Astrocyte (in vitro differentiated cells and primary cell): ENCODE measurements at regions not wholly inside any gene's neighbourhood (a gene's known extent, or its start where the extent isn't known, plus 50 kb on each side); places are given as distances from the start of the nearest gene placed in this dataset.

Source experiments
- CTCF ChIP-seq: IDR thresholded peaks from 2 replicates; pipeline ENCODE4 v1.5.1; 2011; ENCODE audit warnings: low read depth, mild to moderate bottlenecking, inconsistent platforms, low read length, moderate library complexity; ENCODE audit not compliant: insufficient read depth
- EZH2 ChIP-seq: IDR thresholded peaks from 2 replicates; pipeline ENCODE4 v1.6.1; 2012; ENCODE audit warnings: mild to moderate bottlenecking, low read length, inconsistent platforms; ENCODE audit not compliant: insufficient read depth

DNA sequence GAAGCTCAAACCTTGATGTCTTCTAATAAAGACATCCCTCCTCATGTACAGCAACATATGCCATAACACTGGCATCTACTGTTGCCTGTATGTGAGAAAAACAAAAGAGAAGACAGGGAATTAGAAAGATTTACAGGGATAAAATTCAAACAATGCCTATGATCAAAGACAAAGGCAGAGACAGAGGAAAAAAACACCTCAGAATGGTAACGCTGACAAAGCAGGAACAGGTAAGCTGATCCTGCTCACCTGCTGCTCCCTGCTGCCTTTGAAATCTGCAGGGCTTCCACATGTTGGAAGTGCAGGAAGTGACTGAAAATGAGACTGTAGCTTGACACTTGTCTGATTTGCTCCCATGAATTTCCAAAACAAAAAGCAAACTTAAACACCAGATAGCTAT is 90.2 kb upstream of the DNAJC10 start:
- no peak for TF ChIP-seq CTCF
- TF ChIP-seq EZH2 = no peak
